ENCODE measurements at regions not wholly inside any gene's neighbourhood (a gene's known extent, or its start where the extent isn't known, plus 50 kb on each side); places are given as distances from the start of the nearest gene placed in this dataset.

DNA sequence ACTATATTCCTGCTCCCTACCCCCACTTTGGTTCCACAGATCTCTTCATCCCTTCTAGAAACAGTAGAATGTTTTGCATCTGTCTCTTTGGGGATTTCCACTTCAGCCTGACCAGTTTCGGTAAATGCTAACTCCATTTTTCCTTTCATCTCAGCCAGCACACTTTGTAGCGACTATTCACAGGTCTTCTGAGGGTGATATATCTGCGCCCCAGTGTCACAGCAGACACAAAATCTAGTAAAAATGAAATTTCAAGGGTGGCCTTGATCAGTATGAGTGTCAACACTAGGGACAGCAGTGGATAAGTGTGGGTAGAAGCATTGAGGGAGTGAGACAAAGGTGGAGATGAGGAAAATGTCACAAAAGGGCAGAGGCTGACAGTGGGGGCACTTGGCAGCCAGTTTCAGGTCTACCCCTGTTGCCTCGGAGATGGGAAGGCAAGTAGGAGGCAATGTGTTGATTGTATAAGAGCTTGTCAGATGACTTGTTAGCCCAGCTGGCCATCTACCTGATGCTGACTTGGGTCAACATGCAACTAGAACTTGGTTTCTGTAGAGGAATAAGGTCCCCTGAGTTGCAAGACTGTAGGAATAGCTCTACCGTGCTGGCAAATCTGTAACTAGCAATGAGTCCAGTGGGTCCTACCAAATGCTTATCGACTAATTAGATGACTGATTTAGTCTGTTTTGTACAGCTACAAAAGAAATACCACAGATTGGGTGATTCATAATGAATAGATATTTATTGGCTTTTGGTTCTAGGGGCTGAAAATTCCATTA, 60.7 kb downstream of the CXCR4 start:
- Mint-ChIP-seq H3K4me3 (no peak overlapping the region), H3K27me3 (ENCODE audit: low read depth, poor library complexity) (no peaks in the 10 kb centered on the region), H3K27ac (no peak overlapping the region), H3K36me3 (ENCODE audit: low read depth) (no peaks in the 10 kb centered on the region), H3K9me3 (peaks cover 11% of the 10 kb centered on the region), H3K4me1 (peaks cover 16% of the 10 kb centered on the region)
- no peak for DNase-seq
- TF ChIP-seq, protein P1, sequence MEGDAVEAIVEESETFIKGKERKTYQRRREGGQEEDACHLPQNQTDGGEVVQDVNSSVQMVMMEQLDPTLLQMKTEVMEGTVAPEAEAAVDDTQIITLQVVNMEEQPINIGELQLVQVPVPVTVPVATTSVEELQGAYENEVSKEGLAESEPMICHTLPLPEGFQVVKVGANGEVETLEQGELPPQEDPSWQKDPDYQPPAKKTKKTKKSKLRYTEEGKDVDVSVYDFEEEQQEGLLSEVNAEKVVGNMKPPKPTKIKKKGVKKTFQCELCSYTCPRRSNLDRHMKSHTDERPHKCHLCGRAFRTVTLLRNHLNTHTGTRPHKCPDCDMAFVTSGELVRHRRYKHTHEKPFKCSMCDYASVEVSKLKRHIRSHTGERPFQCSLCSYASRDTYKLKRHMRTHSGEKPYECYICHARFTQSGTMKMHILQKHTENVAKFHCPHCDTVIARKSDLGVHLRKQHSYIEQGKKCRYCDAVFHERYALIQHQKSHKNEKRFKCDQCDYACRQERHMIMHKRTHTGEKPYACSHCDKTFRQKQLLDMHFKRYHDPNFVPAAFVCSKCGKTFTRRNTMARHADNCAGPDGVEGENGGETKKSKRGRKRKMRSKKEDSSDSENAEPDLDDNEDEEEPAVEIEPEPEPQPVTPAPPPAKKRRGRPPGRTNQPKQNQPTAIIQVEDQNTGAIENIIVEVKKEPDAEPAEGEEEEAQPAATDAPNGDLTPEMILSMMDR (IDR thresholded peaks at IDR 0.05), result no peak

DNA sequence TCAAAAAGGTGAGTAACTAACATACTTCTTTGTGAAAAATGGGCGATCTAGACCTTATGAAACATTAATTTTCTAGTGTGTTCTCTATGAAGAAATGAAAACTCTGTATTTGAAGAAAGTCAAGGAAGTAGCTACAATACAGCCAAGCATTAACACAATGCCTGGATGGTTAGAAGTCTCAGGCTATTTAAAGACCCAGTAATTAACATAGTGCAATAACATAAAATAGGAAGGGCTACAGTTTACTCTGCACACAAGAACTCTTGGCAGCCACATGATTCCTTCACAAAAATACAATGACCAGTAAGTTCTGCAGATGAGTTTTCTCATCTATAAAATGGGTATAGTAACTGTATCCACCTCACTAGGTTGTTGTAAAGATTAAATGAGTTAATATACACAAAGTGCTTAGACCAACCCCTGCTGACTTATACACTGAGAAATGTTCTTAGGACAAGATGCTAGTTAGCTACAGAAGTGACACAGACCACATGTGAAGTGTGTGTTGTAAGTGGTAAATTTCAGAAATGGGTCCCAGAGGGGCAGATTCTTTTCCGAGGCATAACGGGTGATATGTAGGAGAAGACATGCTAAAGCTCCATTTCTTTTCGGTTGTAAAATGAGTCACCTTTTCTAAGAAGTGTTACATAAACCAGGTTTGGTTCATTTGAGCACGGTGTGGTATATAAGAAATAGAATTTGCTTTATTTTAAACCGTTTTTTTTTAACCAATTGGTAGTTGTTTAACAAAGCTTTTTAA, 61.8 kb downstream of the CXCR4 start:
- H3K36me3 Mint-ChIP-seq (ENCODE audit: low read depth), result no peaks in the 10 kb centered on the region
- H3K27ac Mint-ChIP-seq, result no peak overlapping the region
- peaks cover 13% of the 10 kb centered on the region for H3K4me1 Mint-ChIP-seq
- H3K4me3 Mint-ChIP-seq, result no peak overlapping the region
- DNase-seq, result no peak
- TF ChIP-seq, protein P1 (IDR thresholded peaks at IDR 0.05), result no peak
- peaks cover 8% of the 10 kb centered on the region for H3K9me3 Mint-ChIP-seq
- H3K27me3 Mint-ChIP-seq (ENCODE audit: low read depth, poor library complexity), result peaks cover 6% of the 10 kb centered on the region

DNA sequence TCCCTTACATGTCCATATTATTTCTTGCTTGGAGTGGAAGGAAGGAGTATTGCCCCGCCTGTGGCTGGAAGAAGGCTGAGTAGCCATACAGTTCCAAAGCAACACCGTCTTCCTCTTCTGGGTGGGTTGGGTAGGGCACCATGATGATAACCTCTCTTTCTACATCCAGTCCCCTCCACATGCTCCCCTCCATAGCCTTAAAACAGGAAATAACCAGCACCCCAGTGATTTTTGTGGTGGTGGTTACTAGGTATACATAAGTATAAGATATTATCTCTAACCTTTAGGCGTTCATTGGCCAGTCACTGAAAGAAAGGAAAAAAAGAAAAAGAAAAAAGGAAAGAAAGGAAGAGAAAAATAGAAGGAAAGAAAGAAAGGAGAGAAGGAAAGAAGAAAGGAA, 63.1 kb downstream of the CXCR4 start:
- no peak for DNase-seq
- Mint-ChIP-seq H3K4me3 (no peak overlapping the region), H3K36me3 (ENCODE audit: low read depth) (no peaks in the 10 kb centered on the region), H3K9me3 (peaks cover 8% of the 10 kb centered on the region), H3K4me1 (peaks cover 7% of the 10 kb centered on the region), H3K27ac (no peak overlapping the region), H3K27me3 (ENCODE audit: low read depth, poor library complexity) (peaks cover 6% of the 10 kb centered on the region)
- TF ChIP-seq, protein P1 (IDR thresholded peaks at IDR 0.05), result no peak

DNA sequence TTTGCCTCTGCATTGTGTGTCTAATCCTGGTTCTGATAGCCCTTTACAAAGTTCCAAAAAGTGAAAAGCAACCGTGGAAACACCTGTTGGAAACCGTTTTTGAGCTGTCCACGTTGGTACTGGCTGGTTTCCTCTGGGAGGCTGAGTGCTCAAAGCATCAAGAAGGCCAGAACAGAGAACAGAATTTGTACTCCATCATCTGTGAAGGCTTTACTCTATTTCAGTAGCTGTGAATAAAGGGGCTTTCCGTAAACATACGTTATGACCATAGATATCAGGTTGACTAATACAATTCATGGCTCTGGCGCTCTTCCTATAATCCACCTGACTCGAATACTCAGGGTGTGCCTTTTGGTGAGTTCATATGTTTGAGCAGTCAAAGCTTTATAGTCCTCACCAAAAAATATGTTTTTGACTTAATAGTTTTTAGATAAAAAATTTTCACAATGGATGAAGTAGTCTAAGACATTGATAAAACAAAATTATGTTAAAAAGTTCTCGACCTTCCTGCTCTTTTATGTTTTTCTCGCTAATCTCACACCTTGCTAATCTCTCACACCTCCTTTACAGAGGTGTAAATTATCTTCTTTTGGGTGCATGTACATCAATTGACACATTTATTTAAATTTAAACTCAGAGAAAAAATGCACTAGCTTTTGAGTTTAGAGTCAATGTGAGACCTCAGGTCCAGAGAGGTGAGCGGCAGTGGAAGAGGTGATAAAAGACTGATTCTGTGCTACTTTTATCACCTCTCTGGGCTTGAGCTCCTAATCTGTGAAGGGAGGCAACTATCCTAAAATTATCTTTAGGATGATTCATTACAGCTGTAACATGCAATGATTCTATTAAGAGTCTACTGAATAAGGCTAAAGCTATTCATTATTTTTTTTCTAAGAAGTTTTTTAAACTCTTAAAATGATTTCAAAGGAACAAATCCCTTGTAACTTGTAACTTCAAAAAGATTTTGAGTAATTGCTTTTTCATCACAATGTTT, 65.3 kb downstream of the CXCR4 start:
- no peak for DNase-seq
- H3K4me3 Mint-ChIP-seq, result no peak overlapping the region
- peaks cover 7% of the 10 kb centered on the region for H3K9me3 Mint-ChIP-seq
- no peaks in the 10 kb centered on the region for H3K36me3 Mint-ChIP-seq (ENCODE audit: low read depth)
- TF ChIP-seq, protein P1 (IDR thresholded peaks at IDR 0.05), result no peak
- H3K27ac Mint-ChIP-seq, result no peak overlapping the region
- H3K27me3 Mint-ChIP-seq (ENCODE audit: low read depth, poor library complexity), result peaks cover 6% of the 10 kb centered on the region
- peaks cover 7% of the 10 kb centered on the region for H3K4me1 Mint-ChIP-seq

DNA sequence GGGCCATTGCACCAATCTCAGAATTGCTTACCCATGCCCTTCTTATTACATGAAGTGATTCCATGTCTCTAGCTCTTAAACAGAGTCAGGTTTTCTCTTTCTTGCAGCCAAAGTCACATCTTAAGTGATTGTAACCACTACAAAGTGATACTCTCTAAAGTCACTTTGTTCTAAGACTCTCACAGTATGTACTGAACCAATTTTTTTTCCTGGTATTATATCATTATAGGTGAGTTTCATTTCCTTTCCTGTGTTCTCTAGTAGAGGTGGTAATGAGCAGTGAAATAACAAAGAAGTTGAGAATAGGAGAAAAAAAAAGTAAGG, 66.3 kb upstream of the DARS1 start:
- H3K27ac Mint-ChIP-seq, result no peak overlapping the region

More for the DNA sequence above, 66.3 kb upstream of the DARS1 start:
- no peaks in the 10 kb centered on the region for H3K9me3 Mint-ChIP-seq
- H3K4me1 Mint-ChIP-seq, result peaks cover 14% of the 10 kb centered on the region
- no peak overlapping the region for H3K4me3 Mint-ChIP-seq
- peaks cover 8% of the 10 kb centered on the region for H3K27me3 Mint-ChIP-seq (ENCODE audit: low read depth, poor library complexity)
- no peaks in the 10 kb centered on the region for H3K36me3 Mint-ChIP-seq (ENCODE audit: low read depth)
- no peak for DNase-seq
- TF ChIP-seq, protein P1 (IDR thresholded peaks at IDR 0.05), result no peak

Measured in nephron progenitor cell (in vitro differentiated cells).